ENCODE measurements at regions not wholly inside any gene's neighbourhood (a gene's known extent, or its start where the extent isn't known, plus 50 kb on each side); places are given as distances from the start of the nearest gene placed in this dataset.

DNA sequence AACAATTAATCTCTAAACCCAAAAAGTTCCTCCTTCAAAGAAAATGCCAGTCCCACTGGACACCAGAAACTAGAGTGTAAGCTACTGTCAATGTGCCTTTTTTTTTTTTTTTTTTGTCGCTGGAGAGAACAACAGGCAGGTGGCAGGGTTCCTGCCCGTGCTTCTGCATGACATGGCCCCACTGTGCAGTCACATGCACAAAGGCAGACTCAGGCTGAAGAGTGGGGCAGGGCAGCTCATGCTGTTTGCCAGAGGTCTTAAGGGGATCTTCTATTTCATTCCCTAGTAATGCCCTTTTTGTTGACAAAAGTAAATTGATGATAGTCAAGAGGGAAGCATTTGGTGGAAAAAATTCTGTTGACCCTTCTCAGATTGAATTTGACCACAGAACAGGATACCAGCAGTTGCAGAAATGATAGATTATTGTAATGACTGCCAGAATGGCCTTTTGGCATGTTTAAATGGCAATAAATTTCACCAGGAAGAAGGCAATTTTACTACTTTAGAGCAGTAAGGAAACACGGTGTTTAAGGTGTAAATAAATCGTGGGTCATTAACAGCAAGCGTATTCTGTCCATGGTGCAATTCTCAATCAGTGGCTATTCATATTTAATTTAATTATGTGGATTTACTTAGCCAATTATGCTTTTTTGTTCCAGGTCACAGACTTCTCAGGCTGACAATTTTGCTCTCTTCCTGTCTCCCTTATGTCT, 80.9 kb downstream of the NKX6-1 start:
- RAD21 ChIA-PET (ENCODE audit: unreplicated experiment): no interaction called here
- H4K20me1 ChIP-seq (ENCODE audit: control insufficient read depth, insufficient read depth): no peaks in the 10 kb centered on the region
- POLR2A ChIA-PET: interaction anchor here (0.7 kb wide), 1 partner anchor 423 kb away, joined by 6 read pairs; no protein-coding TSS in a partner anchor
- FAIRE-seq: no peak
- TF ChIP-seq ZNF24 (IDR thresholded peaks at IDR 0.05): no peak
- no peak overlapping the region for H3K4me3 ChIP-seq
- no peaks in the 10 kb centered on the region for H3K79me2 ChIP-seq (ENCODE audit: control insufficient read depth, insufficient read depth, low read length)
- H3K9ac ChIP-seq (ENCODE audit: control insufficient read depth, insufficient read depth, low read length): no peak overlapping the region
- intact Hi-C loops (cut with micrococcal nuclease; ENCODE audit: unreplicated experiment): no loop called here
- no peaks in the 10 kb centered on the region for H3K4me1 ChIP-seq (ENCODE audit: control insufficient read depth, insufficient read depth, low read length)
- no peak for DNase-seq (ENCODE audit: low read depth, low spot score)
- H3K9me3 ChIP-seq (replicated peaks; ENCODE audit: control insufficient read depth, insufficient read depth, low read length): no peaks in the 10 kb centered on the region
- H2AFZ ChIP-seq (ENCODE audit: control insufficient read depth, low read depth, low read length): no peak overlapping the region
- no peak overlapping the region for H3K4me2 ChIP-seq (ENCODE audit: control insufficient read depth, insufficient read depth)
- SMC1A ChIA-PET (ENCODE audit: uncharacterized antibody, unreplicated experiment): interaction anchor here (1.3 kb wide), 1 partner anchor 9 kb away, joined by 3 read pairs; no protein-coding TSS in a partner anchor
- ATAC-seq: no peak
- no TSS peak for BruUV-seq (replicated peaks)
- CTCF ChIA-PET: no interaction called here
- H3K27ac ChIP-seq (ENCODE audit: control insufficient read depth, insufficient read depth): no peak overlapping the region
- WGBS (ENCODE audit: insufficient coverage, insufficient replicate concordance, low lambda C conversion rate, missing lambda C conversion rate): 2% methylated on average over 4 of the region's 5 CpGs
- in situ Hi-C loops (cut with MboI): no loop called here
- H3K27me3 ChIP-seq (replicated peaks in 1 of 2; ENCODE audit: control insufficient read depth in 2 of 2, insufficient read depth in 2 of 2, low read length in 1 of 2): no peaks in the 10 kb centered on the region
- no peaks in the 10 kb centered on the region for H3K36me3 ChIP-seq (ENCODE audit: control insufficient read depth in 2 of 2, insufficient read depth in 2 of 2, low read length in 1 of 2)

- H4K20me1 ChIP-seq (ENCODE audit: control insufficient read depth, insufficient read depth): no peaks in the 10 kb centered on the region
- no peak overlapping the region for H2AFZ ChIP-seq (ENCODE audit: control insufficient read depth, low read depth, low read length)
- ChIA-PET SMC1A (ENCODE audit: uncharacterized antibody, unreplicated experiment) (no interaction called here), POLR2A (no interaction called here), RAD21 (ENCODE audit: unreplicated experiment) (no interaction called here), CTCF (no interaction called here)
- FAIRE-seq (no peak), ATAC-seq (no peak), DNase-seq (ENCODE audit: low read depth, low spot score) (no peak)
- H3K79me2 ChIP-seq (ENCODE audit: control insufficient read depth, insufficient read depth, low read length): no peaks in the 10 kb centered on the region
- no peaks in the 10 kb centered on the region for H3K27me3 ChIP-seq (replicated peaks in 1 of 2; ENCODE audit: control insufficient read depth in 2 of 2, insufficient read depth in 2 of 2, low read length in 1 of 2)
- H3K4me3 ChIP-seq: no peak overlapping the region
- WGBS (ENCODE audit: insufficient coverage, insufficient replicate concordance, low lambda C conversion rate, missing lambda C conversion rate): 0% methylated on average over 1 of the region's 1 CpG
- no TSS peak for BruUV-seq (replicated peaks)
- intact Hi-C loops (cut with micrococcal nuclease; ENCODE audit: unreplicated experiment) (no loop called here), in situ Hi-C loops (cut with MboI) (no loop called here)
- H3K4me2 ChIP-seq (ENCODE audit: control insufficient read depth, insufficient read depth): no peak overlapping the region
- H3K27ac ChIP-seq (ENCODE audit: control insufficient read depth, insufficient read depth): no peak overlapping the region
- H3K36me3 ChIP-seq (ENCODE audit: control insufficient read depth in 2 of 2, insufficient read depth in 2 of 2, low read length in 1 of 2): no peaks in the 10 kb centered on the region
- H3K9me3 ChIP-seq (replicated peaks; ENCODE audit: control insufficient read depth, insufficient read depth, low read length): no peaks in the 10 kb centered on the region
- no peaks in the 10 kb centered on the region for H3K4me1 ChIP-seq (ENCODE audit: control insufficient read depth, insufficient read depth, low read length)
- H3K9ac ChIP-seq (ENCODE audit: control insufficient read depth, insufficient read depth, low read length): no peak overlapping the region
- no peak for TF ChIP-seq CHD1 (IDR thresholded peaks at IDR 0.05; ENCODE audit: low read depth, low read length)
- no peak for TF ChIP-seq CEBPB (IDR thresholded peaks at IDR 0.05; ENCODE audit: borderline replicate concordance in 1 of 2, low read depth in 2 of 2, low read length in 2 of 2)
- no peak for TF ChIP-seq BCL3 (IDR thresholded peaks at IDR 0.05; ENCODE audit: borderline replicate concordance, insufficient read depth, low read depth, low read length, poor library complexity, severe bottlenecking)
- TF ChIP-seq MXI1 (IDR thresholded peaks at IDR 0.05; ENCODE audit: low read depth, low read length): no peak
- no peak for TF ChIP-seq MEF2B (IDR thresholded peaks at IDR 0.05; ENCODE audit: partially characterized antibody, poor library complexity, severe bottlenecking)
- no peak for TF ChIP-seq NRF1 (conservative IDR thresholded peaks at IDR 0.05; ENCODE audit: low read depth, low read length)
- no peak for TF ChIP-seq TBL1XR1 (IDR thresholded peaks at IDR 0.05; ENCODE audit: low read depth, low read length)
- TF ChIP-seq ZNF384 (IDR thresholded peaks at IDR 0.05; ENCODE audit: borderline replicate concordance, low read depth, low read length): no peak
- no peak for TF ChIP-seq RFX5 (IDR thresholded peaks at IDR 0.05; ENCODE audit: low read depth, low read length)
- TF ChIP-seq EGR1 (IDR thresholded peaks at IDR 0.05; ENCODE audit: borderline replicate concordance in 1 of 2, low read depth in 2 of 2, low read length in 2 of 2): no peak
- TF ChIP-seq GATAD2B (conservative IDR thresholded peaks at IDR 0.05; ENCODE audit: low read depth): no peak
- TF ChIP-seq STAT1 (conservative IDR thresholded peaks at IDR 0.05): no peak
- TF ChIP-seq ATF2 (IDR thresholded peaks at IDR 0.05; ENCODE audit: low read length): no peak
These were observed 85.1 kb downstream of the NKX6-1 start for GRCh38 chr4:84413976-84414375.
